AG04449 (cell line): ENCODE measurements at regions not wholly inside any gene's neighbourhood (a gene's known extent, or its start where the extent isn't known, plus 50 kb on each side); places are given as distances from the start of the nearest gene placed in this dataset.

Experiments used
- CTCF ChIA-PET: fragments of 350-600 bp; formaldehyde crosslinking; extraction: SDS; loops from one replicate; lab custom pipeline; 2021; ENCODE audit warnings: antibody characterized with exemption; lab: Yijun Ruan, JAX
- POLR2A ChIA-PET: fragments of 400-600, 350-600 bp; formaldehyde crosslinking; extraction: SDS; loops from one replicate; lab custom pipeline; 2020; ENCODE audit warnings: antibody characterized with exemption, inconsistent platforms; lab: Yijun Ruan, JAX
- DNase-seq: peaks from one replicate; pipeline ENCODE4 v3.0.0-alpha.2; 2010; ENCODE audit warnings: low read depth, low spot score
- H3K4me3 ChIP-seq: 2 replicates; pipeline ENCODE4 v1.5.1; 2011; ENCODE audit warnings: low read depth, mild to moderate bottlenecking, control low read depth, low read length
- TF ChIP-seq, protein P1 (sequence below): IDR thresholded peaks from one replicate; pipeline ENCODE4 v1.5.1; 2011; ENCODE audit warnings: mild to moderate bottlenecking, moderate library complexity, low read length, control low read depth, inconsistent platforms; ENCODE audit not compliant: insufficient read depth; ENCODE audit errors: missing control alignments

DNA sequence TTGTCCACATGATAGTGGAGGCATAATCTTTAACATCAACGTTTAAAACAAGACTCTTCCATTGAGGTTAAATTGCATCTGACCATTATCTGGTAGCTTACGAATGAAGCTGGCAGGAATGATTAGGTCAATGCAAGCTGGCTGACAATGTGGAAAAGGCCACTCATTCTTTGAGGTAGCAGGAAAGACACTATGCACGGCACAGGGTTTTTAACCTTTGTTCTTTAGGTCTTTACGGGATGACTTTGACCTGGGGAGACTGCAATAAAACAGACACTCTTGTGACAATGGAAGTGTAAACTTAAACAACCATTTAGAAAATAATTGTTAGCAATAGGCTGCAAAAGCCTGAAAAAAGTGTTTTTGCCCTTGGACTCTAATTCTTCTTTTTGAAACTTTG, 193.8 kb upstream of the FOXD3 start:
- ChIA-PET POLR2A (no interaction called here), CTCF (interaction anchor here (1.0 kb wide), 1 partner anchor 21 kb away, joined by 4 read pairs; no protein-coding TSS in a partner anchor)
- TF ChIP-seq, protein P1, sequence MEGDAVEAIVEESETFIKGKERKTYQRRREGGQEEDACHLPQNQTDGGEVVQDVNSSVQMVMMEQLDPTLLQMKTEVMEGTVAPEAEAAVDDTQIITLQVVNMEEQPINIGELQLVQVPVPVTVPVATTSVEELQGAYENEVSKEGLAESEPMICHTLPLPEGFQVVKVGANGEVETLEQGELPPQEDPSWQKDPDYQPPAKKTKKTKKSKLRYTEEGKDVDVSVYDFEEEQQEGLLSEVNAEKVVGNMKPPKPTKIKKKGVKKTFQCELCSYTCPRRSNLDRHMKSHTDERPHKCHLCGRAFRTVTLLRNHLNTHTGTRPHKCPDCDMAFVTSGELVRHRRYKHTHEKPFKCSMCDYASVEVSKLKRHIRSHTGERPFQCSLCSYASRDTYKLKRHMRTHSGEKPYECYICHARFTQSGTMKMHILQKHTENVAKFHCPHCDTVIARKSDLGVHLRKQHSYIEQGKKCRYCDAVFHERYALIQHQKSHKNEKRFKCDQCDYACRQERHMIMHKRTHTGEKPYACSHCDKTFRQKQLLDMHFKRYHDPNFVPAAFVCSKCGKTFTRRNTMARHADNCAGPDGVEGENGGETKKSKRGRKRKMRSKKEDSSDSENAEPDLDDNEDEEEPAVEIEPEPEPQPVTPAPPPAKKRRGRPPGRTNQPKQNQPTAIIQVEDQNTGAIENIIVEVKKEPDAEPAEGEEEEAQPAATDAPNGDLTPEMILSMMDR: no peak
- no peak overlapping the region for H3K4me3 ChIP-seq
- DNase-seq: no peak

DNA sequence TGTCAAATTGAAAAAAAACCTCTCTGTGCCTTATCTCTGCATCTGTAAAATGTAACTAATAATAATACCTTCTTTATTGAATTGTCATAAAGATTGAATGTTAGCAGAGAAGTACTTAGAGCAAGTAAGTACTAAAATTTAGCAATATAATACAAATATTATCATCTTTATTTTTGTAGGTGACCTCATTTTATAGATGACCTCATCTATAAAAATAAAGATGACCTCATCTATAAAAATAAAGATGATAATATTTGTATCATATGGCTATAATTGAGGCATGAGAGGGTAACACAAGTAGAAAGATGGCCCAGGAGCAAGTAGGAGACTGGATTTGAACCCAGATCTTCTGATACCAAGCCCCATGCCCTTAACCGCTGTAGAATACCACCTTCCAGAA, 193.2 kb upstream of the FOXD3 start:
- CTCF ChIA-PET: no interaction called here
- TF ChIP-seq, protein P1: no peak
- POLR2A ChIA-PET: no interaction called here
- no peak for DNase-seq
- H3K4me3 ChIP-seq: no peak overlapping the region

DNA sequence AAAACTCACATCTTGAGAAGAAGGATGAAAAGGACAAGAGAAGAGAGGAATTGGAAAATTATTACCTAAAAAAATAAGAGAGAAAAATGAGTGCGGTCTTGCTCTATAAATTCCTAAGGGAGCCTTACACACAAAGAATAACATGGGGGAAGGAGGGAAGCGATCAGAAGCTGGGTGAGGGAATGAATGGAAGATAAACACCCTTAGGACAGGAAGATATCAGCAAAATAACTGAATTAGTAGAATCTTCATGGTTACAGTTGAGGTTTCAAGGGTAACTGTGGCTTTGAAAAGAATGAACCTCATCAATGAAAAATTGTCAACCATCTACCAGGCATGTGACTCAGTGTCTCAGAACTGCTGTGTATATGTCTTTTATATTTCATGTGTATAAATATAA, 192.5 kb upstream of the FOXD3 start:
- DNase-seq: no peak
- TF ChIP-seq, protein P1: no peak
- no peak overlapping the region for H3K4me3 ChIP-seq
- ChIA-PET POLR2A (no interaction called here), CTCF (no interaction called here)

DNA sequence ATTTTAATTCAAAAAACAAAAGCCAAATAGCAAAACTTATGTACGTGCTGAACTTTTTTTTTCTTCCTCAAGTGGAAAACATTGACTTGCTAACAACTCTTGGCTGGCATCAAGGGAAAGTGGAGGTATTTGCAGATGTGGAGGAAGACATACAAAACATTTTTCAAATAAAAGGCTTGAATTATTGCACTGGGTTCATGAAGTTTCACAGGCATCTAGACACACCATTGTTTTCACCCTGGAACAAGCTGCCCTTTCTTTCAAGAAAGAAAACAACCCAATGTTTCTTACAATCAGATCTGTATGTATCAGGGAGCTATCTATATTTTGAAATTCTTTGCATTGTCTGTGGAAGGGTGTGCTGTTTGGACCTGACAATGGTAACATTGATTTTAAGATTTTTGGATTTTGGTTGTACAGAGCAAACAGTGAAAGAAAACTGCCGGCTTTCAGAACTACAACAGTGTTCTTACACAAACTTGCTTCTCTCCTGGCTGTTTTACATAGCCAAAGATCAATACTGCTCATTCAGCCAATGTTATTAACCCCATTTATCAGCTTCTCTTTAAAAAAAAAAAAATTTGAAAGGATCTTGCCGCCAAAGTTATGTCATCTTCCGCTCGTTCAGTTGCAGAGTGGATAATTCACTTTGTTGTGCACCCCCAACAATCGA, 187.7 kb upstream of the FOXD3 start:
- CTCF ChIA-PET: interaction anchor here (1.1 to 2.6 kb wide), 3 partner anchors 12 to 20 kb away, joined by 3 to 8 read pairs (median 3); no protein-coding TSS in a partner anchor
- no peak overlapping the region for H3K4me3 ChIP-seq
- DNase-seq: no peak
- TF ChIP-seq, protein P1: no peak
- POLR2A ChIA-PET: no interaction called here

DNA sequence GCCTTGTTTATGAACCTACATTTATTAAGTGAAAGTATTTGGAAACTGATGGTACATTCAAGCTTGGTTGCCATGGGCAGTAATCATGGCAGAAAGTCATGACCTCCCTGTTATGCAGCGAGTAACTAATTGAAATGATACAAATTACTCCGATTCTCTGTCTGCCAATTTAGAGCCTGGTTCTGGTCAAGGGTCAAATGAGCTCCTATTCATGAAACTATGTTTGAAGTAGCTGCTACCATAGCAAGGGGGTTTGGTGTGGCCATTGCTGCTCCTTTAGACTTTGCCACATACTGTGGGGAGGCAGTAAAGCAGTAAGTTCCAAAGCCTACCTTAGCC, 187.2 kb upstream of the FOXD3 start:
- DNase-seq: no peak
- H3K4me3 ChIP-seq: no peak overlapping the region
- ChIA-PET POLR2A (no interaction called here), CTCF (interaction anchor here (1.1 to 2.6 kb wide), 3 partner anchors 12 to 19 kb away, joined by 3 to 8 read pairs (median 3); no protein-coding TSS in a partner anchor)
- TF ChIP-seq, protein P1: no peak

DNA sequence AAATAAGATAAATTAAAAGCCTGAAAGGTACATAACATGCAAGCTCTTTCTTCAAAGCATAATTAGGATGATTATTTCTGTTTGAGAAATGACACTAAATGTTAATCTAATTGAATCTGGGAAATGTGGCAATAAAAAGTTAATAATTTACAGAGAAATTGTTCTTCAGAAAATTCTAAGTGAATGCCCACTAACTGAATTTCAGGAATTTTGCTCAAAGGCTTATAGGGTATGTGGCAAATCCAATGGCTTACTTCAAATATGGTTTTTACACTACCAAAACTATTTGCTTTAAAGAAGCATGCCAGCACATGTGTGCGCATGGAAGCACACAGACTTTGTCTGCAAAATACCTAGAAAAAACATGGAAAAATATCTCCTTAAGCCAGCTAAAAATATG, 186.6 kb upstream of the FOXD3 start:
- TF ChIP-seq, protein P1: no peak
- POLR2A ChIA-PET: no interaction called here
- CTCF ChIA-PET: interaction anchor here (1.1 to 2.6 kb wide), 3 partner anchors 13 to 19 kb away, joined by 3 to 9 read pairs (median 8); no protein-coding TSS in a partner anchor
- no peak for DNase-seq
- no peak overlapping the region for H3K4me3 ChIP-seq
